ENCODE measurements at regions not wholly inside any gene's neighbourhood (a gene's known extent, or its start where the extent isn't known, plus 50 kb on each side); places are given as distances from the start of the nearest gene placed in this dataset.

- ATAC-seq (ENCODE audit: low FRiP score) (no peak), DNase-seq (ENCODE audit: low spot score) (no peak)
- no peak for TF ChIP-seq CTCF (IDR thresholded peaks at IDR 0.05)
Observed at GRCh38 chr11:129503646-129504045, 128.0 kb downstream of the BARX2 start.

GRCh38 chr11:129505266-129505665, 129.6 kb downstream of the BARX2 start:
- no peak for TF ChIP-seq CTCF (IDR thresholded peaks at IDR 0.05)
- ATAC-seq (ENCODE audit: low FRiP score), result no peak
- no peak for DNase-seq (ENCODE audit: low spot score)

GRCh38 chr11:129508163-129508562, 132.5 kb downstream of the BARX2 start:
- ATAC-seq (ENCODE audit: low FRiP score) (no peak), DNase-seq (ENCODE audit: low spot score) (no peak)
- TF ChIP-seq CTCF (IDR thresholded peaks at IDR 0.05), result no peak

- TF ChIP-seq CTCF (IDR thresholded peaks at IDR 0.05), result no peak
- ATAC-seq (ENCODE audit: low FRiP score) (no peak), DNase-seq (ENCODE audit: low spot score) (no peak)
Observed at GRCh38 chr11:129528296-129528695, 152.6 kb downstream of the BARX2 start.

GRCh38 chr11:129530154-129530895, 154.7 kb downstream of the BARX2 start:
- ATAC-seq (ENCODE audit: low FRiP score) (no peak), DNase-seq (ENCODE audit: low spot score) (no peak)
- TF ChIP-seq CTCF (IDR thresholded peaks at IDR 0.05), result no peak

- ATAC-seq (ENCODE audit: low FRiP score) (no peak), DNase-seq (ENCODE audit: low spot score) (no peak)
- TF ChIP-seq CTCF (IDR thresholded peaks at IDR 0.05), result no peak
Observed at GRCh38 chr11:129533395-129533794, 157.7 kb downstream of the BARX2 start.

- no peak for TF ChIP-seq CTCF (IDR thresholded peaks at IDR 0.05)
Observed at GRCh38 chr11:129536338-129536737, 160.7 kb downstream of the BARX2 start.

More at GRCh38 chr11:129536338-129536737, 160.7 kb downstream of the BARX2 start:
- ATAC-seq (ENCODE audit: low FRiP score) (no peak), DNase-seq (ENCODE audit: low spot score) (no peak)

Data from omental fat pad (tissue), 3 donors.